ENCODE measurements at regions not wholly inside any gene's neighbourhood (a gene's known extent, or its start where the extent isn't known, plus 50 kb on each side); places are given as distances from the start of the nearest gene placed in this dataset.

GRCh38 chr13:104996022-104996421 lies 1539.4 kb downstream of the EFNB2 start:
- TF ChIP-seq CTCF (IDR thresholded peaks at IDR 0.05) (no peak), POLR2A (IDR thresholded peaks at IDR 0.05) (no peak)
